Prostate gland (tissue), 2 donors: ENCODE measurements at regions not wholly inside any gene's neighbourhood (a gene's known extent, or its start where the extent isn't known, plus 50 kb on each side); places are given as distances from the start of the nearest gene placed in this dataset.

Experiments
- POLR2A ChIP-seq: fragments of 450-650 bp; IDR thresholded peaks from one replicate; pipeline ENCODE4 v1.6.1; 2016; ENCODE audit warnings: antibody characterized with exemption, mild to moderate bottlenecking
- POLR2AphosphoS5 ChIP-seq: sonication (generic); formaldehyde crosslinking; IDR thresholded peaks from one replicate; pipeline ENCODE4 v1.6.1; 2017; ENCODE audit warnings: antibody characterized with exemption
- TF ChIP-seq, protein P1 (sequence below), 4 experiments: fragments of 200-600 bp in 2 of 4; fragments of 450-650 bp in 2 of 4; sonication (generic) in 2 of 4; IDR thresholded peaks; 1 replicate in 3 of 4; 2 replicates in 1 of 4; pipeline ENCODE4 v1.5.1; 2016 to 2019; ENCODE audit warnings: antibody characterized with exemption in 4 of 4, mild to moderate bottlenecking in 2 of 4, moderate library complexity in 2 of 4

GRCh38 chr4:123813901-123814300, 417.3 kb downstream of the SPRY1 start:
- TF ChIP-seq, protein P1, sequence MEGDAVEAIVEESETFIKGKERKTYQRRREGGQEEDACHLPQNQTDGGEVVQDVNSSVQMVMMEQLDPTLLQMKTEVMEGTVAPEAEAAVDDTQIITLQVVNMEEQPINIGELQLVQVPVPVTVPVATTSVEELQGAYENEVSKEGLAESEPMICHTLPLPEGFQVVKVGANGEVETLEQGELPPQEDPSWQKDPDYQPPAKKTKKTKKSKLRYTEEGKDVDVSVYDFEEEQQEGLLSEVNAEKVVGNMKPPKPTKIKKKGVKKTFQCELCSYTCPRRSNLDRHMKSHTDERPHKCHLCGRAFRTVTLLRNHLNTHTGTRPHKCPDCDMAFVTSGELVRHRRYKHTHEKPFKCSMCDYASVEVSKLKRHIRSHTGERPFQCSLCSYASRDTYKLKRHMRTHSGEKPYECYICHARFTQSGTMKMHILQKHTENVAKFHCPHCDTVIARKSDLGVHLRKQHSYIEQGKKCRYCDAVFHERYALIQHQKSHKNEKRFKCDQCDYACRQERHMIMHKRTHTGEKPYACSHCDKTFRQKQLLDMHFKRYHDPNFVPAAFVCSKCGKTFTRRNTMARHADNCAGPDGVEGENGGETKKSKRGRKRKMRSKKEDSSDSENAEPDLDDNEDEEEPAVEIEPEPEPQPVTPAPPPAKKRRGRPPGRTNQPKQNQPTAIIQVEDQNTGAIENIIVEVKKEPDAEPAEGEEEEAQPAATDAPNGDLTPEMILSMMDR (IDR thresholded peaks at IDR 0.05), result no peak
- no peak for TF ChIP-seq POLR2A
- TF ChIP-seq POLR2AphosphoS5, result no peak
